HEK293 (cell line): ENCODE measurements at regions not wholly inside any gene's neighbourhood (a gene's known extent, or its start where the extent isn't known, plus 50 kb on each side); places are given as distances from the start of the nearest gene placed in this dataset.

Experiments used
- CTCF ChIA-PET: fragments of 350-600 bp; formaldehyde crosslinking; extraction: SDS; loops from one replicate; lab custom pipeline; 2021; ENCODE audit warnings: antibody characterized with exemption; lab: Yijun Ruan, JAX
- POLR2A ChIA-PET: fragments of 300-600 bp; formaldehyde crosslinking; extraction: SDS; loops from one replicate; lab custom pipeline; 2020; ENCODE audit warnings: antibody characterized with exemption, inconsistent platforms; lab: Yijun Ruan, JAX
- H3K27ac ChIP-seq: fragments of 200-500 bp; sonication (Bioruptor generic); 2 replicates; pipeline ENCODE4 v1.5.1; 2014; ENCODE audit warnings: low read depth, low read length, control low read depth, inconsistent platforms; ENCODE audit errors: extremely low read depth
- H3K36me3 ChIP-seq, 2 experiments: fragments of 200-500 bp in 1 of 2; sonication (Bioruptor generic) in 1 of 2; 1 replicate in 1 of 2; 2 replicates in 1 of 2; pipeline ENCODE4 v1.5.1; 2014 to 2017; ENCODE audit warnings: inconsistent platforms in 2 of 2, low read length in 2 of 2; ENCODE audit not compliant: control insufficient read depth in 2 of 2, insufficient read depth in 1 of 2
- H3K4me1 ChIP-seq: fragments of 200-500 bp; sonication (Bioruptor generic); 2 replicates; pipeline ENCODE4 v1.5.1; 2014; ENCODE audit warnings: mild to moderate bottlenecking, low read length, inconsistent platforms; ENCODE audit not compliant: control insufficient read depth, insufficient read depth
- H3K4me3 ChIP-seq: 2 replicates; pipeline ENCODE4 v1.5.1; 2011; ENCODE audit warnings: low read depth, mild to moderate bottlenecking, control low read depth, low read length, moderate library complexity
- H3K9me3 ChIP-seq: fragments of 200-500 bp; sonication (Bioruptor generic); 2 replicates; pipeline ENCODE4 v1.5.1; 2014; ENCODE audit warnings: low read depth, low read length, inconsistent platforms; ENCODE audit not compliant: control insufficient read depth, insufficient read depth
- HOXA7 ChIP-seq: sonication (generic); formaldehyde crosslinking; IDR thresholded peaks from 2 replicates; pipeline ENCODE4 v1.8.1; 2022; ENCODE audit warnings: missing genetic modification reagents, borderline replicate concordance
- KLF1 ChIP-seq: fragments of 450-650 bp; formaldehyde crosslinking; IDR thresholded peaks from 2 replicates; pipeline ENCODE4 v1.5.1; 2016; ENCODE audit warnings: missing biosample characterization, missing genetic modification characterization
- KLF7 ChIP-seq: fragments of 450-650 bp; formaldehyde crosslinking; IDR thresholded peaks from 2 replicates; pipeline ENCODE4 v1.5.1; 2016; ENCODE audit warnings: missing biosample characterization, missing genetic modification characterization, borderline replicate concordance
- RBAK ChIP-seq: fragments of 450-650 bp; formaldehyde crosslinking; IDR thresholded peaks from 2 replicates; pipeline ENCODE4 v1.5.1; 2016; ENCODE audit warnings: missing biosample characterization, missing genetic modification characterization
- SCRT2 ChIP-seq: fragments of 450-650 bp; formaldehyde crosslinking; IDR thresholded peaks from 2 replicates; pipeline ENCODE4 v1.5.1; 2016; ENCODE audit warnings: missing biosample characterization, missing genetic modification characterization
- SP2 ChIP-seq: fragments of 450-650 bp; formaldehyde crosslinking; IDR thresholded peaks from 2 replicates; pipeline ENCODE4 v1.5.1; 2016; ENCODE audit warnings: missing biosample characterization, missing genetic modification characterization
- ZBTB8A ChIP-seq: fragments of 450-650 bp; formaldehyde crosslinking; IDR thresholded peaks from 2 replicates; pipeline ENCODE4 v1.5.1; 2016; ENCODE audit warnings: missing biosample characterization, missing genetic modification characterization
- ZNF10 ChIP-seq: fragments of 450-650 bp; formaldehyde crosslinking; IDR thresholded peaks from 2 replicates; pipeline ENCODE4 v1.5.1; 2017; ENCODE audit warnings: missing biosample characterization, missing genetic modification characterization
- ZNF121 ChIP-seq: fragments of 450-650 bp; formaldehyde crosslinking; IDR thresholded peaks from 2 replicates; pipeline ENCODE4 v1.5.1; 2016; ENCODE audit warnings: missing biosample characterization, missing genetic modification characterization
- ZNF138 ChIP-seq: fragments of 450-650 bp; formaldehyde crosslinking; IDR thresholded peaks from 2 replicates; pipeline ENCODE4 v1.5.1; 2016; ENCODE audit warnings: missing biosample characterization, missing genetic modification characterization, borderline replicate concordance
- ZNF169 ChIP-seq: fragments of 450-650 bp; formaldehyde crosslinking; IDR thresholded peaks from 2 replicates; pipeline ENCODE4 v1.5.1; 2016; ENCODE audit warnings: missing biosample characterization, missing genetic modification characterization
- ZNF174 ChIP-seq: fragments of 450-650 bp; formaldehyde crosslinking; IDR thresholded peaks from 2 replicates; pipeline ENCODE4 v1.5.0; 2017; ENCODE audit warnings: missing biosample characterization, mild to moderate bottlenecking, missing genetic modification characterization
- ZNF214 ChIP-seq: fragments of 450-650 bp; formaldehyde crosslinking; IDR thresholded peaks from 2 replicates; pipeline ENCODE4 v1.5.1; 2017; ENCODE audit warnings: missing biosample characterization, mild to moderate bottlenecking, missing genetic modification characterization, borderline replicate concordance
- ZNF223 ChIP-seq: fragments of 450-650 bp; formaldehyde crosslinking; IDR thresholded peaks from 2 replicates; pipeline ENCODE4 v1.5.1; 2016; ENCODE audit warnings: missing biosample characterization, missing genetic modification characterization
- ZNF341 ChIP-seq: fragments of 450-650 bp; formaldehyde crosslinking; IDR thresholded peaks from 2 replicates; pipeline ENCODE4; 2016; ENCODE audit warnings: low read depth, missing biosample characterization, missing genetic modification characterization
- ZNF423 ChIP-seq: fragments of 450-650 bp; formaldehyde crosslinking; IDR thresholded peaks from 2 replicates; pipeline ENCODE4 v1.5.1; 2016; ENCODE audit warnings: missing biosample characterization, missing genetic modification characterization
- ZNF426 ChIP-seq: fragments of 450-650 bp; formaldehyde crosslinking; IDR thresholded peaks from 2 replicates; pipeline ENCODE4 v1.5.1; 2017; ENCODE audit warnings: missing biosample characterization, missing genetic modification characterization, mild to moderate bottlenecking, inconsistent platforms, moderate library complexity
- ZNF514 ChIP-seq: fragments of 450-650 bp; formaldehyde crosslinking; IDR thresholded peaks from 2 replicates; pipeline ENCODE4 v1.5.1; 2016; ENCODE audit warnings: missing biosample characterization, missing genetic modification characterization
- ZNF549 ChIP-seq: fragments of 450-650 bp; IDR thresholded peaks from 2 replicates; pipeline ENCODE4 v1.5.1; 2018; ENCODE audit warnings: missing biosample characterization, missing genetic modification characterization, mild to moderate bottlenecking, inconsistent platforms, moderate library complexity
- ZNF670 ChIP-seq: fragments of 450-650 bp; formaldehyde crosslinking; IDR thresholded peaks from 2 replicates; pipeline ENCODE4 v1.5.1; 2016; ENCODE audit warnings: missing biosample characterization, missing genetic modification characterization, low read depth
- ZNF707 ChIP-seq: fragments of 450-650 bp; formaldehyde crosslinking; IDR thresholded peaks from 2 replicates; pipeline ENCODE4 v1.5.1; 2016; ENCODE audit warnings: missing biosample characterization, missing genetic modification characterization
- ZSCAN30 ChIP-seq: fragments of 450-650 bp; IDR thresholded peaks from 2 replicates; pipeline ENCODE4 v1.5.1; 2018; ENCODE audit warnings: missing biosample characterization, mild to moderate bottlenecking, missing genetic modification characterization, moderate library complexity
- TF ChIP-seq, protein P1 (sequence below): fragments of 450-650 bp; formaldehyde crosslinking; IDR thresholded peaks from 2 replicates; pipeline ENCODE4 v1.5.1; 2016; ENCODE audit warnings: missing biosample characterization, missing genetic modification characterization
- TF ChIP-seq, protein P2 (sequence below): fragments of 450-650 bp; formaldehyde crosslinking; IDR thresholded peaks from 2 replicates; pipeline ENCODE4 v1.5.1; 2016; ENCODE audit warnings: missing biosample characterization, missing genetic modification characterization
- TF ChIP-seq, protein P3 (sequence below): fragments of 450-650 bp; formaldehyde crosslinking; IDR thresholded peaks from 2 replicates; pipeline ENCODE4 v1.5.1; 2016; ENCODE audit warnings: missing biosample characterization, missing genetic modification characterization
- TF ChIP-seq, protein P4 (sequence below): fragments of 450-650 bp; formaldehyde crosslinking; IDR thresholded peaks from 2 replicates; pipeline ENCODE4 v1.5.1; 2016; ENCODE audit warnings: missing biosample characterization, missing genetic modification characterization
- TF ChIP-seq, protein P5 (sequence below): fragments of 450-650 bp; formaldehyde crosslinking; IDR thresholded peaks from 2 replicates; pipeline ENCODE4 v1.5.1; 2016; ENCODE audit warnings: missing biosample characterization, missing genetic modification characterization
- TF ChIP-seq, protein P6 (sequence below): fragments of 450-650 bp; formaldehyde crosslinking; IDR thresholded peaks from 2 replicates; pipeline ENCODE4 v1.5.1; 2016; ENCODE audit warnings: missing biosample characterization, missing genetic modification characterization

DNA sequence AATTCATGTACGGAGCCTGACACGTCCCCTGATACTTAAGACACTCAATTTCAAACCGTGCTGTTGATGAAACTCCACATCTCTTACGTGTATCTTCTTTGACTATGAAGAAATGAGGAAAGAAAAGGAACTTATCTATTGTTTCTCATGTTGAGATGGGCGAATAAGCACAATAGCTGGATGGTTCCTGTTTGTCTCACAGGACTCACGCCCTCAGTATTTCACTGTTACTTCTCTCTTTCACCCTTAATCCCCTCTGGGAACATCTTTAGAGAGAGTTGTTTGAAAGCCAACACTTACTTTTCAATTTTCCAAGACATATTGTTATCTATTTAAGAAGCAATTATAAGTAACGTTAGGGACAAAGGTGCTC is 99.8 kb downstream of the COPS8 start:
- CTCF ChIA-PET, result interaction anchor here (0.6 kb wide), 1 partner anchor 20 kb away, joined by 4 read pairs; no protein-coding TSS in a partner anchor
- no peaks in the 10 kb centered on the region for H3K36me3 ChIP-seq
- POLR2A ChIA-PET, result no interaction called here
- H3K27ac ChIP-seq, result no peak overlapping the region
- H3K4me1 ChIP-seq, result no peaks in the 10 kb centered on the region
- H3K4me3 ChIP-seq, result no peak overlapping the region
- H3K9me3 ChIP-seq, result no peaks in the 10 kb centered on the region
- no peak for TF ChIP-seq ZNF426 (tag by site-specific recombination)
- no peak for TF ChIP-seq KLF7 (tag by site-specific recombination)
- TF ChIP-seq ZBTB8A (tag by site-specific recombination), result no peak
- TF ChIP-seq ZNF169, result no peak
- no peak for TF ChIP-seq ZNF341 (tag by site-specific recombination)
- TF ChIP-seq, protein P1, sequence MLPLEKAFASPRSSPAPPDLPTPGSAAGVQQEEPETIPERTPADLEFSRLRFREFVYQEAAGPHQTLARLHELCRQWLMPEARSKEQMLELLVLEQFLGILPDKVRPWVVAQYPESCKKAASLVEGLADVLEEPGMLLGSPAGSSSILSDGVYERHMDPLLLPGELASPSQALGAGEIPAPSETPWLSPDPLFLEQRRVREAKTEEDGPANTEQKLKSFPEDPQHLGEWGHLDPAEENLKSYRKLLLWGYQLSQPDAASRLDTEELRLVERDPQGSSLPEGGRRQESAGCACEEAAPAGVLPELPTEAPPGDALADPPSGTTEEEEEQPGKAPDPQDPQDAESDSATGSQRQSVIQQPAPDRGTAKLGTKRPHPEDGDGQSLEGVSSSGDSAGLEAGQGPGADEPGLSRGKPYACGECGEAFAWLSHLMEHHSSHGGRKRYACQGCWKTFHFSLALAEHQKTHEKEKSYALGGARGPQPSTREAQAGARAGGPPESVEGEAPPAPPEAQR (tag by site-specific recombination), result no peak
- TF ChIP-seq ZNF214 (tag by site-specific recombination), result no peak
- TF ChIP-seq ZNF707 (tag by site-specific recombination), result no peak
- no peak for TF ChIP-seq SCRT2 (tag by site-specific recombination)
- TF ChIP-seq ZNF423 (tag by site-specific recombination), result no peak
- TF ChIP-seq SP2 (tag by site-specific recombination), result no peak
- TF ChIP-seq ZNF174 (tag by site-specific recombination), result no peak
- TF ChIP-seq KLF1 (tag by site-specific recombination), result no peak
- TF ChIP-seq, protein P2, sequence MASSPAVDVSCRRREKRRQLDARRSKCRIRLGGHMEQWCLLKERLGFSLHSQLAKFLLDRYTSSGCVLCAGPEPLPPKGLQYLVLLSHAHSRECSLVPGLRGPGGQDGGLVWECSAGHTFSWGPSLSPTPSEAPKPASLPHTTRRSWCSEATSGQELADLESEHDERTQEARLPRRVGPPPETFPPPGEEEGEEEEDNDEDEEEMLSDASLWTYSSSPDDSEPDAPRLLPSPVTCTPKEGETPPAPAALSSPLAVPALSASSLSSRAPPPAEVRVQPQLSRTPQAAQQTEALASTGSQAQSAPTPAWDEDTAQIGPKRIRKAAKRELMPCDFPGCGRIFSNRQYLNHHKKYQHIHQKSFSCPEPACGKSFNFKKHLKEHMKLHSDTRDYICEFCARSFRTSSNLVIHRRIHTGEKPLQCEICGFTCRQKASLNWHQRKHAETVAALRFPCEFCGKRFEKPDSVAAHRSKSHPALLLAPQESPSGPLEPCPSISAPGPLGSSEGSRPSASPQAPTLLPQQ (tag by site-specific recombination), result no peak
- TF ChIP-seq, protein P3, sequence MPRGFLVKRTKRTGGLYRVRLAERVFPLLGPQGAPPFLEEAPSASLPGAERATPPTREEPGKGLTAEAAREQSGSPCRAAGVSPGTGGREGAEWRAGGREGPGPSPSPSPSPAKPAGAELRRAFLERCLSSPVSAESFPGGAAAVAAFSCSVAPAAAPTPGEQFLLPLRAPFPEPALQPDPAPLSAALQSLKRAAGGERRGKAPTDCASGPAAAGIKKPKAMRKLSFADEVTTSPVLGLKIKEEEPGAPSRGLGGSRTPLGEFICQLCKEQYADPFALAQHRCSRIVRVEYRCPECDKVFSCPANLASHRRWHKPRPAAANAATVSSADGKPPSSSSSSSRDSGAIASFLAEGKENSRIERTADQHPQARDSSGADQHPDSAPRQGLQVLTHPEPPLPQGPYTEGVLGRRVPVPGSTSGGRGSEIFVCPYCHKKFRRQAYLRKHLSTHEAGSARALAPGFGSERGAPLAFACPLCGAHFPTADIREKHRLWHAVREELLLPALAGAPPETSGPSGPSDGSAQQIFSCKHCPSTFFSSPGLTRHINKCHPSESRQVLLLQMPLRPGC (tag by site-specific recombination), result no peak

DNA sequence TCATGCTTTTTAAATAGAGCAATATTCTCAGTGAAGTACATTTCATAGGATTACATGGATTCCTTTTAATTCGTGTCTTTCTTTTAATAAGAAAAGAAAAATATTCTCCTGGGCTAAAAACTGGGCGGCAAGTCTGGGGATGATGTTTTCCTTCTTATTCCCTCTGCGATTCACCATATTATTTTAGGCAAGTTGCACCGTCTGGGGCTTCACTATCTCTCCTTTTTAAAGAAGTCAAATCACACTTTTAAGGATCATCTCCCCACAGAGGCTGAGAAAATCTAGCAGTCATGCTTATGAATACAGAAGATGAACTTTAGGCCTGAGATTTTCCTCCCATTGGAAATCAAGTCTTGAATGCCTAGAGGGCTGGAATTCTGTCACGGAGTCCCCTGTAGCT is 104.1 kb downstream of the COPS8 start:
- ChIA-PET POLR2A (no interaction called here), CTCF (no interaction called here)
- TF ChIP-seq, protein P4, sequence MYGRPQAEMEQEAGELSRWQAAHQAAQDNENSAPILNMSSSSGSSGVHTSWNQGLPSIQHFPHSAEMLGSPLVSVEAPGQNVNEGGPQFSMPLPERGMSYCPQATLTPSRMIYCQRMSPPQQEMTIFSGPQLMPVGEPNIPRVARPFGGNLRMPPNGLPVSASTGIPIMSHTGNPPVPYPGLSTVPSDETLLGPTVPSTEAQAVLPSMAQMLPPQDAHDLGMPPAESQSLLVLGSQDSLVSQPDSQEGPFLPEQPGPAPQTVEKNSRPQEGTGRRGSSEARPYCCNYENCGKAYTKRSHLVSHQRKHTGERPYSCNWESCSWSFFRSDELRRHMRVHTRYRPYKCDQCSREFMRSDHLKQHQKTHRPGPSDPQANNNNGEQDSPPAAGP (tag by site-specific recombination), result no peak
- TF ChIP-seq ZSCAN30 (tag by site-specific recombination), result no peak
- TF ChIP-seq, protein P5, sequence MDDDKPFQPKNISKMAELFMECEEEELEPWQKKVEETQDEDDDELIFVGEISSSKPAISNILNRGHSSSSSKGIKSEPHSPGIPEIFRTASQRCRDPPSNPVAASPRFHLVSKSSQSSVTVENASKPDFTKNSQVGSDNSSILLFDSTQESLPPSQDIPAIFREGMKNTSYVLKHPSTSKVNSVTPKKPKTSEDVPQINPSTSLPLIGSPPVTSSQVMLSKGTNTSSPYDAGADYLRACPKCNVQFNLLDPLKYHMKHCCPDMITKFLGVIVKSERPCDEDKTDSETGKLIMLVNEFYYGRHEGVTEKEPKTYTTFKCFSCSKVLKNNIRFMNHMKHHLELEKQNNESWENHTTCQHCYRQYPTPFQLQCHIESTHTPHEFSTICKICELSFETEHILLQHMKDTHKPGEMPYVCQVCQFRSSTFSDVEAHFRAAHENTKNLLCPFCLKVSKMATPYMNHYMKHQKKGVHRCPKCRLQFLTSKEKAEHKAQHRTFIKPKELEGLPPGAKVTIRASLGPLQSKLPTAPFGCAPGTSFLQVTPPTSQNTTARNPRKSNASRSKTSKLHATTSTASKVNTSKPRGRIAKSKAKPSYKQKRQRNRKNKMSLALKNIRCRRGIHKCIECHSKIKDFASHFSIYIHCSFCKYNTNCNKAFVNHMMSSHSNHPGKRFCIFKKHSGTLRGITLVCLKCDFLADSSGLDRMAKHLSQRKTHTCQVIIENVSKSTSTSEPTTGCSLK (tag by site-specific recombination), result no peak
- no peak for TF ChIP-seq ZNF138 (tag by site-specific recombination)
- TF ChIP-seq, protein P6, sequence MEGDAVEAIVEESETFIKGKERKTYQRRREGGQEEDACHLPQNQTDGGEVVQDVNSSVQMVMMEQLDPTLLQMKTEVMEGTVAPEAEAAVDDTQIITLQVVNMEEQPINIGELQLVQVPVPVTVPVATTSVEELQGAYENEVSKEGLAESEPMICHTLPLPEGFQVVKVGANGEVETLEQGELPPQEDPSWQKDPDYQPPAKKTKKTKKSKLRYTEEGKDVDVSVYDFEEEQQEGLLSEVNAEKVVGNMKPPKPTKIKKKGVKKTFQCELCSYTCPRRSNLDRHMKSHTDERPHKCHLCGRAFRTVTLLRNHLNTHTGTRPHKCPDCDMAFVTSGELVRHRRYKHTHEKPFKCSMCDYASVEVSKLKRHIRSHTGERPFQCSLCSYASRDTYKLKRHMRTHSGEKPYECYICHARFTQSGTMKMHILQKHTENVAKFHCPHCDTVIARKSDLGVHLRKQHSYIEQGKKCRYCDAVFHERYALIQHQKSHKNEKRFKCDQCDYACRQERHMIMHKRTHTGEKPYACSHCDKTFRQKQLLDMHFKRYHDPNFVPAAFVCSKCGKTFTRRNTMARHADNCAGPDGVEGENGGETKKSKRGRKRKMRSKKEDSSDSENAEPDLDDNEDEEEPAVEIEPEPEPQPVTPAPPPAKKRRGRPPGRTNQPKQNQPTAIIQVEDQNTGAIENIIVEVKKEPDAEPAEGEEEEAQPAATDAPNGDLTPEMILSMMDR (tag by site-specific recombination), result no peak
- no peak for TF ChIP-seq RBAK (tag by site-specific recombination)
- no peak for TF ChIP-seq ZNF10 (tag by site-specific recombination)
- no peak for TF ChIP-seq ZNF223 (tag by site-specific recombination)
- TF ChIP-seq ZNF549 (tag by site-specific recombination), result no peak
- TF ChIP-seq ZNF423 (tag by site-specific recombination), result no peak
- no peak for TF ChIP-seq ZNF514 (tag by site-specific recombination)
- TF ChIP-seq ZNF121, result no peak
- TF ChIP-seq HOXA7 (CRISPR knock-in tag), result no peak
- TF ChIP-seq ZNF670, result no peak
- TF ChIP-seq KLF1 (tag by site-specific recombination), result no peak

More for the DNA sequence above, 104.1 kb downstream of the COPS8 start:
- no peaks in the 10 kb centered on the region for H3K4me1 ChIP-seq
- no peak overlapping the region for H3K4me3 ChIP-seq
- H3K36me3 ChIP-seq, result no peaks in the 10 kb centered on the region
- H3K9me3 ChIP-seq, result no peaks in the 10 kb centered on the region
- H3K27ac ChIP-seq, result no peak overlapping the region
